Keratinocyte (primary cell): ENCODE measurements at regions not wholly inside any gene's neighbourhood (a gene's known extent, or its start where the extent isn't known, plus 50 kb on each side); places are given as distances from the start of the nearest gene placed in this dataset.

Source experiments
- EZH2 ChIP-seq: IDR thresholded peaks from one replicate; pipeline ENCODE4 v1.6.1; 2012; ENCODE audit warnings: inconsistent platforms, mild to moderate bottlenecking, low read length, moderate library complexity
- TF ChIP-seq, protein P1 (sequence below), 3 experiments: IDR thresholded peaks in 1 of 3; conservative IDR thresholded peaks in 1 of 3; optimal IDR thresholded peaks in 1 of 3; 2 replicates in 2 of 3; 3 replicates in 1 of 3; pipeline versions ENCODE3 to v1.5.1; 2011; ENCODE audit warnings: low read length in 3 of 3, mild to moderate bottlenecking in 3 of 3, moderate library complexity in 2 of 3, control low read depth in 1 of 3, inconsistent platforms in 1 of 3; ENCODE audit not compliant: insufficient read depth in 2 of 3; ENCODE audit errors: extremely low read depth in 1 of 3

DNA sequence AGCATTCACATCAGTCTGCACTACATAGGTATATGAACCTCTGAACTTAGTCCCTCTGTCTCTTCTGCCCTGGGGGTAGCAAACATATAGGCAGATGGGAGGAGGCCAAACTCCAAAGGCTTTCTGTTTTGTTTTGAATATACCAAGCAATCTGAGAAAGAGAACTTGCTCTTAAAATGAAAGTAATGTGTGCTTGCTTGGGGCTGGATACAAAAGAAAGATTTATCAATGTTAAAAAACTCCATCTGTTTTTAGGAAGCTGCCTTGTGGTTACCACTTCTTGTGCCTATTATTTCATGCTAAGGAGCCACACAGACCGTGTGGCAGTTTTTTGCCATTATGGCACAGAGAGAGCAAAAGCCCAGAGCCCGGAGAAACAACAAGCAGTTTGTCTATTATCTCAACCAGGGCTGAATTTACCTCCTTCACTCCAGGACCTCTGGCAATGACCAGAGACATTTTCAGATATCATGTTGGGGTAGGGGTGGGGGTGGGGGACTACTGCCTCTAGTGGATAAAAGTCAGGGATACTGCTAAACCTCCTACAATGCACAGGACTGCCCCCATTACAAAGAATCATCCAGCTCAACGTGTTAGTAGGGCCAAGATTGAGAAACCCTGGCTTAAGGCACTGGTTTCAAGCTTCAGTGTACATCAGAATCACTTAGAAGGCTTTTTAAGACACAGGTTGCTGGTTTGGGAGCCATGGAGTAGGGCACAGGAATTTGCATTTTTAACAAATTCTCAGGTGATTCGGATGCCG, 124.2 kb downstream of the APIP start:
- TF ChIP-seq, protein P1, sequence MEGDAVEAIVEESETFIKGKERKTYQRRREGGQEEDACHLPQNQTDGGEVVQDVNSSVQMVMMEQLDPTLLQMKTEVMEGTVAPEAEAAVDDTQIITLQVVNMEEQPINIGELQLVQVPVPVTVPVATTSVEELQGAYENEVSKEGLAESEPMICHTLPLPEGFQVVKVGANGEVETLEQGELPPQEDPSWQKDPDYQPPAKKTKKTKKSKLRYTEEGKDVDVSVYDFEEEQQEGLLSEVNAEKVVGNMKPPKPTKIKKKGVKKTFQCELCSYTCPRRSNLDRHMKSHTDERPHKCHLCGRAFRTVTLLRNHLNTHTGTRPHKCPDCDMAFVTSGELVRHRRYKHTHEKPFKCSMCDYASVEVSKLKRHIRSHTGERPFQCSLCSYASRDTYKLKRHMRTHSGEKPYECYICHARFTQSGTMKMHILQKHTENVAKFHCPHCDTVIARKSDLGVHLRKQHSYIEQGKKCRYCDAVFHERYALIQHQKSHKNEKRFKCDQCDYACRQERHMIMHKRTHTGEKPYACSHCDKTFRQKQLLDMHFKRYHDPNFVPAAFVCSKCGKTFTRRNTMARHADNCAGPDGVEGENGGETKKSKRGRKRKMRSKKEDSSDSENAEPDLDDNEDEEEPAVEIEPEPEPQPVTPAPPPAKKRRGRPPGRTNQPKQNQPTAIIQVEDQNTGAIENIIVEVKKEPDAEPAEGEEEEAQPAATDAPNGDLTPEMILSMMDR (optimal IDR thresholded peaks at IDR 0.05 in 1 of 3, IDR thresholded peaks at IDR 0.05 in 1 of 3, conservative IDR thresholded peaks at IDR 0.05 in 1 of 3; ENCODE audit: extremely low read depth in 1 of 3, insufficient read depth in 2 of 3, low read length in 3 of 3): no peak
- no peak for TF ChIP-seq EZH2
